Subcutaneous abdominal adipose tissue (tissue), 5 donors: ENCODE measurements at regions not wholly inside any gene's neighbourhood (a gene's known extent, or its start where the extent isn't known, plus 50 kb on each side); places are given as distances from the start of the nearest gene placed in this dataset.

Source experiments
- H3K27ac ChIP-seq: one replicate; pipeline ENCODE4 v1.7.0; 2013; ENCODE audit warnings: low read depth, mild to moderate bottlenecking, inconsistent platforms, low read length, moderate library complexity
- H3K27me3 ChIP-seq, 5 donors: one replicate each; pipeline ENCODE4 v1.7.0; 2013; ENCODE audit warnings: low read length in 5 of 5, inconsistent platforms in 1 of 5; ENCODE audit not compliant: control insufficient read depth in 5 of 5, insufficient read depth in 4 of 5
- H3K36me3 ChIP-seq, 5 donors: one replicate each; pipeline ENCODE4 v1.7.0; 2013; ENCODE audit warnings: low read length in 5 of 5; ENCODE audit not compliant: control insufficient read depth in 5 of 5, insufficient read depth in 5 of 5
- H3K4me1 ChIP-seq, 5 donors: one replicate each; pipeline ENCODE4 v1.7.0; 2013; ENCODE audit warnings: low read length in 5 of 5, mild to moderate bottlenecking in 3 of 5, moderate library complexity in 1 of 5; ENCODE audit not compliant: control insufficient read depth in 5 of 5, insufficient read depth in 5 of 5
- H3K4me3 ChIP-seq, 5 donors: one replicate each; pipeline ENCODE4 v1.7.0; 2013; ENCODE audit warnings: low read length in 5 of 5, low read depth in 1 of 5
- H3K9ac ChIP-seq, 5 donors: one replicate each; pipeline ENCODE4 v1.7.0; 2013; ENCODE audit warnings: low read length in 5 of 5, mild to moderate bottlenecking in 4 of 5, moderate library complexity in 3 of 5
- H3K9me3 ChIP-seq, 5 donors: one replicate each; pipeline ENCODE4 v1.7.0; 2013; ENCODE audit warnings: low read length in 5 of 5; ENCODE audit not compliant: control insufficient read depth in 5 of 5
- donor health status: healthy.
- donor health status: healthy.
- donor health status: healthy.
- donor health status: healthy.
- donor health status: healthy.

- H3K9ac ChIP-seq: peak overlapping the region; percentile 63 to 91 (median 85)
- peaks cover 23 to 87% (median 70%) of the 10 kb centered on the region in 5 donors for H3K4me1 ChIP-seq
- peaks cover 0 to 6% (median 0%) of the 10 kb centered on the region in 5 donors for H3K36me3 ChIP-seq
- peak overlapping the region; percentile 92 for H3K27ac ChIP-seq
- H3K27me3 ChIP-seq: no peaks in the 10 kb centered on the region
- peak overlapping the region; percentile 77 to 88 (median 85) for H3K4me3 ChIP-seq
- H3K9me3 ChIP-seq: no peaks in the 10 kb centered on the region
These were observed 89.9 kb upstream of the IPO9 start for GRCh38 chr1:201739080-201739479.

GRCh38 chr1:201739492-201740085 lies 89.4 kb upstream of the IPO9 start:
- Histone ChIP-seq H3K4me1 (peaks cover 20 to 88% (median 72%) of the 10 kb centered on the region in 5 donors), H3K4me3 (peak overlapping the region; percentile 77 to 88 (median 85))

GRCh38 chr1:201740086-201740541 lies 88.8 kb upstream of the IPO9 start:
- peaks cover 2 to 12% (median 9%) of the 10 kb centered on the region in 5 donors for H3K36me3 ChIP-seq
- peaks cover 19 to 87% (median 73%) of the 10 kb centered on the region in 5 donors for H3K4me1 ChIP-seq
- H3K9ac ChIP-seq: peak overlapping the region; percentile 79 to 91 (median 85)
- H3K4me3 ChIP-seq: peak overlapping the region; percentile 77 to 91 (median 87)
- no peaks in the 10 kb centered on the region for H3K27me3 ChIP-seq
- peak overlapping the region; percentile 92 for H3K27ac ChIP-seq
- H3K9me3 ChIP-seq: no peaks in the 10 kb centered on the region

More at GRCh38 chr1:201739492-201740085, 89.4 kb upstream of the IPO9 start:
- no peaks in the 10 kb centered on the region for H3K9me3 ChIP-seq
- H3K27ac ChIP-seq: peak overlapping the region; percentile 92
- peaks cover under 1 to 8% (median 4%) of the 10 kb centered on the region in 5 donors for H3K36me3 ChIP-seq
- H3K27me3 ChIP-seq: no peaks in the 10 kb centered on the region
- H3K9ac ChIP-seq: peak overlapping the region; percentile 79 to 91 (median 85)

GRCh38 chr1:201740670-201741111 lies 88.3 kb upstream of the IPO9 start:
- Histone ChIP-seq H3K9ac (peak overlapping the region; percentile 79 to 91 (median 85)), H3K4me1 (peaks cover 19 to 88% (median 79%) of the 10 kb centered on the region in 5 donors), H3K36me3 (peaks cover 4 to 15% (median 9%) of the 10 kb centered on the region in 5 donors), H3K27ac (peak overlapping the region; percentile 92), H3K9me3 (no peaks in the 10 kb centered on the region), H3K27me3 (no peaks in the 10 kb centered on the region), H3K4me3 (peak overlapping the region; percentile 77 to 91 (median 87))

- Histone ChIP-seq H3K9me3 (no peaks in the 10 kb centered on the region), H3K27ac (peak overlapping the region; percentile 92), H3K36me3 (peaks cover 7 to 18% (median 12%) of the 10 kb centered on the region in 5 donors), H3K9ac (peak overlapping the region in 2 of 5 donors; percentile 0 to 91), H3K4me1 (peaks cover 14 to 82% (median 77%) of the 10 kb centered on the region in 5 donors), H3K27me3 (no peaks in the 10 kb centered on the region), H3K4me3 (peak overlapping the region; percentile 77 to 91 (median 87))
These were observed 87.1 kb upstream of the IPO9 start for GRCh38 chr1:201741763-201742342.

- no peaks in the 10 kb centered on the region for H3K9me3 ChIP-seq
- H3K4me3 ChIP-seq: peak overlapping the region in 3 of 5 donors; percentile 6 to 91 (median 50)
- H3K4me1 ChIP-seq: peaks cover 10 to 82% (median 77%) of the 10 kb centered on the region in 5 donors
- peak overlapping the region; percentile 92 for H3K27ac ChIP-seq
- H3K27me3 ChIP-seq: no peaks in the 10 kb centered on the region
- no peak overlapping the region for H3K9ac ChIP-seq
- peaks cover 7 to 18% (median 12%) of the 10 kb centered on the region in 5 donors for H3K36me3 ChIP-seq
These were observed 86.5 kb upstream of the IPO9 start for GRCh38 chr1:201742476-201742875.

- Histone ChIP-seq H3K4me3 (peak overlapping the region in 1 of 5 donors; percentile 6), H3K36me3 (peaks cover 7 to 18% (median 12%) of the 10 kb centered on the region in 5 donors), H3K9me3 (no peaks in the 10 kb centered on the region), H3K27me3 (no peaks in the 10 kb centered on the region), H3K9ac (no peak overlapping the region), H3K27ac (peak overlapping the region; percentile 92), H3K4me1 (peaks cover 12 to 82% (median 77%) of the 10 kb centered on the region in 5 donors)
These were observed 85.8 kb upstream of the IPO9 start for GRCh38 chr1:201742955-201743805.

- Histone ChIP-seq H3K9me3 (no peaks in the 10 kb centered on the region), H3K4me3 (no peak overlapping the region), H3K27ac (peak overlapping the region; percentile 92), H3K36me3 (peaks cover 7 to 18% (median 12%) of the 10 kb centered on the region in 5 donors), H3K27me3 (no peaks in the 10 kb centered on the region), H3K4me1 (peaks cover 13 to 86% (median 81%) of the 10 kb centered on the region in 5 donors), H3K9ac (peak overlapping the region in 1 of 5 donors; percentile 33)
These were observed 83.9 kb upstream of the IPO9 start for GRCh38 chr1:201745023-201745422.

GRCh38 chr1:201746156-201746555 lies 82.8 kb upstream of the IPO9 start:
- H3K9ac ChIP-seq: no peak overlapping the region

More at GRCh38 chr1:201746156-201746555, 82.8 kb upstream of the IPO9 start:
- Histone ChIP-seq H3K4me3 (no peak overlapping the region), H3K4me1 (peaks cover 13 to 89% (median 81%) of the 10 kb centered on the region in 5 donors), H3K9me3 (no peaks in the 10 kb centered on the region), H3K27me3 (no peaks in the 10 kb centered on the region), H3K36me3 (peaks cover 7 to 18% (median 12%) of the 10 kb centered on the region in 5 donors), H3K27ac (peak overlapping the region; percentile 71)
